HG03457 (cell line): ENCODE measurements at regions not wholly inside any gene's neighbourhood (a gene's known extent, or its start where the extent isn't known, plus 50 kb on each side); places are given as distances from the start of the nearest gene placed in this dataset.
"Not testable (repeated sequence)": the region's sequence is repeated elsewhere in the genome, so short reads cannot be mapped to it uniquely, and the experiment has no call there.

Source experiments
- ATAC-seq: cut with Tn5 transposase; IDR thresholded peaks from one replicate; pipeline ENCODE4 v1.9.1; 2021; ENCODE audit warnings: moderate number of reproducible peaks; ENCODE audit not compliant: unreplicated experiment

DNA sequence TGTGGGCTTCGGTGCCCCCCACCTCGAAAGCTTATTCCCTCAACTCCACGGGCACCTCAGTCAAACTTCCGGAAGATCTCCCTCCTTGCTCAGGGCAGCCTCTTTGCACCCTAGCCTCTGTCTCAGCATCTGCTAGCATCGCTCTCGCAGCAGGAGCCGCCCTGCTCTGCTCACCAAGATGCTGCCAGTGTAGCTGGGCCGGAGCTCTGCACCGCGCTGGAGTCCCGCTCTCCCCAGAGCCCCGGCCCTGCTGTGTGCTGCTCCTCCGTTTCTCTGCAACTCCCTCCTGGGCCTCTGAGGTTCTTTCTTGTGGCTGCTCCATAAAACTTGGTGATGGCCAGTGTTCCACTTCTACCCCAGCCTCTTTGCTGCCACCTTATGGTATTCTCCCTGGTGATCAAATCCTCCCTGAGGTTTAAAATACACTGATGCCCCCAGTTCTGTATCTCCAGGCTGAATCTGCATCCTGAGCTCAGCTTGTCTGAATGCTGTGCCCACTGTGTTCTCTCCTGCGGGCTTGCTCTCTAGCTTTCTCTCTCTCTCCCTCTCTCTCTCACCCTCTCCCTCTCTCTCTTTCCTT lies 198.0 kb downstream of the UQCRFS1 start:
- ATAC-seq: no peak

- no peak for ATAC-seq
Measured at GRCh38 chr19:29013988-29014387, 199.0 kb downstream of the UQCRFS1 start.

GRCh38 chr19:29013325-29013724 lies 199.6 kb downstream of the UQCRFS1 start:
- no peak for ATAC-seq

GRCh38 chr19:29012457-29012856 lies 200.5 kb downstream of the UQCRFS1 start:
- no peak for ATAC-seq

DNA sequence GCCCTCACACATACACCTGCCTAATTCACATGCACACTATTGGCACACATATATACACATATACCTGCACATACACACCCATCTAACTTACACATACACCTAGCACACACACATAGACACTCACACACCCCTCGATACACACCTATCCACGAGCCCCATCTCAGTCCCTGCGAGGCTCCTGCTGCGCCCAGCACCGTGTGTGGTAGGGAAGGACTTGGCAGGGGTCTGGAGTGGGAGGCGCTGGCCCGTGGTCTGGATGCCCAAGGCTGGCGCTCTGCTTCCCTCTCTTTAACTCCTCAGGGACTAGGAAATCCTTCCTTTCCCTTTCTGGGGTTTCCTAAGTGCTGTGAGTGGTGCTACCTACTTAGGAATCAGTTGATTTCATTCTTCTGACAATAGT lies 202.7 kb downstream of the UQCRFS1 start:
- no peak for ATAC-seq

DNA sequence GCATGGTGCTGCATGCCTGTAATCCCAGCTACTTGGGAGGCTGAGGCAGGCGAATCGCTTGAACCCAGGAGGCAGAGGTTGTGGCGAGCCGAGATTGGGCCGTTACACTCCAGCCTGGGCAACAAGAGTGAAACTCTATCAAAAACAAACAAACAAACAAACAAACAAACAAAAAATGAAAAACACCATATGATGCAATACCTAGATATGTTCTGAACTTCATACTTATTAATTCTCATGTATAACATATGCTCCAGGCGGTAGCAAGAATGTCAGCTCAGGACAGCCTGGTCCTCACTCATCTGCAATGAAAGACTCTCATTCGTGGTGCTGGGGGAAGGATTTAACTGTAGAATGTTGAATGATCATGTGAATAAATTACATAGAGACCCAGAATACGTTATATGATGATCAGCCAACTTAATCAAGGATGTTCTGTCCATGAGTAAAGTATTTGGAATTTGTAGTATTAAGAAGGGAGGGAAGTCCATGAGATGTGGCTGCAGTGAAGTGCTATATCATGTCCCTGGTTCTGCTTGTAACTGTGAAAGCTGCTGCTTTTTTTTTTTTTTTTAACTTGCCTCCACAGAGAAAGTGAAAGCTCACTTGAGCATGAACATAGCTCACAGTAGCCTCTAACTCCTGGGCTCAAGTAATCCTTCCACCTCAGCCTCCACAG lies 206.8 kb downstream of the UQCRFS1 start:
- no peak for ATAC-seq

DNA sequence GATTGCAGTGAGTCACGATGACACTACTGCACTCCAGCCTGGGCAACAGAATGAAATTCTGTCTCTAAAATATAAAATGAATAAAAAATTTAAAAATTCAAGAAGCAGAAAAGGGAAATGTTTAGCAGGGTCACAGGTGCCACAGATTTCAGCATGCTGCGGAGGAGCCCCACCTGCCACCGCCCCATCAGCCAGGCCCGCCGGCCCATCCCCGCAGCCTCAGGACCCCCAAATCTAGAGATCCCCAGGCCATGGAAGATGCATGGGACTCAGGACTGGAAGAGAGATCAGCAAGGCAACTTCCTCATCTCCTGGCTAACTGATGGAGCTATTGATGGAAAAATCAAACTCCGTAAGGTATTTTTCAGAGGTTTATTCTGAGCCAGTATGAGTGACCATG lies 208.2 kb downstream of the UQCRFS1 start:
- no peak for ATAC-seq

DNA sequence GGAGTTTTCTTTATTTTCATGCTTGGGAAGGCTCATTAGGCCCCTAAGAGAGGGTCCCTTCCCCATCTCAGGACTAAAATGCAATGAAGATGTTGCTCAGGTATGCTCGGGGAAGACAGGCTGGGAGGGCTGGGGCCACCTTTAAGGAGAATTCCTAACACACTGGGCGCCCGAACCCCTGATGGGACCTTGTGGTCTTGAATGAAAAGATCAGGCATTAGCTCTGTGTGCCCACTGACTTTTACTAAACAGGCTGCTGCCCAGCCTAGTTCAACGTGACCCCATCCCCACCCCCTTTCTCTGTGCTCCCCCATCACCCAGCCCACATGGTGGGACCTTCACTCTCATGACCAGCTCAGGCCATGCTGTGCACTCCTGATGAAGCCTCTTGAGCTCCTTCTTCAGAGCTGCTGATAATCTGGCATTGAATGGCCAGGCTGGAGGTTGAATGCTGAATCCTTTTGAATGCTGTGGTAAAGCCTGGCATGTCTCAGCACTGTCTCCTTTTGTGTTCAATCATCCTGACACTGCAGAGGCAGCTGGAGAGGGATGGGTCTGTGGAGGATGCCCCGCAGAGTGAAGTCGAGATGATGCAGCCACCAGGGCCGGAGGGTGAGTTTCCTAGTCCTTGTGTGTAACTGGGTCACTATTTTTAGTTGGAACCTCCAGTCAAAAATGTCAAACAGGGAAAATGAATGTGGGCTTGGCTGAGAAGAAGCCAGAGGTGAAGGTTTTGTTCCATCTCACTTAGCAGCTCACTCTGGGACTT lies 209.1 kb downstream of the UQCRFS1 start:
- ATAC-seq: no peak

DNA sequence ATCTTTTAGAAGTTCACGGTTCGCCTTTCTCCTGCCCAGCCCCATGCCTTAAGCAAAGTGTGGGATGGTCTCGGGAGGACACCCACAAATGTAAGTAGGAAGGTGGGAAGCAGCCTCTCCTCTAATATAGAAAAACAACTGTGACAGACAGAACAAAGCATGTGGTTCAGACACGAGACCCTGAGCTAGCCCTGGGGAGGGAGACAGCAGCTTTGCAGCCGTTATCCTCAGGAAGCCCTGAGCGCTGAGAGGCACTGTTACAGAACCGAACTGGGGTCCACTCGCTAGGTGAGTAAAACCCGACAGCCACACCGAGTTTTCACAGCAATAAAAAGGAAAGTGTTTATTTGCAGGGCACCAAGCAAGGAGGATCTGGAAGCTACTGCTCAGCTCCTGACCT lies 210.6 kb downstream of the UQCRFS1 start:
- ATAC-seq: no peak

DNA sequence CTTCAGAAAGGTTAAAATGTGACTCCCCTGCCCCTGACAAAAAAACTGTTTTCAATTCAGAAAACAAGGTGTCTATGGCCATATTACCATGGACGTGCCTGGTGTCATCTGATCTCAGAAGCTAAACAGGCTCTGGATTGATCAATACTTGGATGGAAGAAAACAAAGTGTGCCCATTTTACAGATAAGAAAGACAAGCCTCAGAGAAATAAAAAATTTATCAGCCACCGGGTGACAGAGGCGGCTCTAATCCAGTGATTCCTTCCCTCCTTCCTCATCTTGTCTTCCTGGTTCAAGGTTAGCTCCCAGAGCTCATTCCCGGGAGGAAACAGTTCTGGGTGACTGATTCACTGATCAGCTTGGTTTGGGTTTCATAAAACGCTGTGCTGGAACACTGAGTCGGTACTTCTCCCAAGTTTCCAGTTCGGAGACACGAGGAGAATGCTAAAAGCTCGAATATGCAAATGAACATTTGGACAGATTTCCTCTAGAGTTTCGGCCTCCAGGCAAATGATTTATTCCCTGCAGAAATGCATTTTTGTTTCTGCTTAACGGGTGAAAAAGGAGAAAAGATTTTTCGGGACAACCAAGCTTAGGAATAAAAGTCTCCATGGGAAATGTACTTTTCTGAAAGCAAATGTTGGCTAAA lies 211.2 kb downstream of the UQCRFS1 start:
- ATAC-seq: no peak

GRCh38 chr19:29001141-29001581 lies 211.8 kb downstream of the UQCRFS1 start:
- ATAC-seq: no peak

DNA sequence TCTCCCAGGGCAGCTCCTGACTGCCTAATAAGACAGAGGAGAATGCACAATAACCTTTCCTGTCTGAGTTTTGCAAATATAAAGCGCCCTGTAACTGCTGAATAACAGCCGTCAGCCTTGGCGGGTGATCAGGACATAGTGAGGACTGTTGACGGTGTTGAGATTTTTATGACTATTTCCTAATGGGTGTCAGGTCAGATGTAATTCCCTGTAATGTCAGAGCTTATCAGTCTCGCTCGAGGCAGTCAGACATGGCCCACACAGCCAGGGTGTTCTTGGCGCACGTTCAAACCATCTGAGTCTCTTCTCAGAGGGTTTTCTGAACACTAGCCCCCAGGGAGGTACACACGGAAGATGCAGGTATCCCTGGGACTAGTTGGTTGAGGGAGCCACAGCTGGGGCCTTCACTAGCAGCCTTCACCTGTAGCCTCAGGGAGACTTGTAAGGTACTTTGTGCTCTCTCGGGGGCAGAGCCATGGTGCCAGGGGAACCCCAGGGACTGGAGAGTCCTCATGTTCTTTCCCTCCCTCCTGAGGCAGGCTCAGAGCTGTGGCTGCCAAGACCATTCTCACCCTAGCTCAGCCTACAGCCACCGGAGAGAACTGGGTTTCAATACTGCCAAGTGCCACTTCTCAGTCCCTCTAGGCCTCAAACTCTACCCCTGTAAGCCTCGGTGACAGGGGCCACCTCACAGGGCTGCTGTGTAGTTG lies 213.1 kb downstream of the UQCRFS1 start:
- no peak for ATAC-seq

DNA sequence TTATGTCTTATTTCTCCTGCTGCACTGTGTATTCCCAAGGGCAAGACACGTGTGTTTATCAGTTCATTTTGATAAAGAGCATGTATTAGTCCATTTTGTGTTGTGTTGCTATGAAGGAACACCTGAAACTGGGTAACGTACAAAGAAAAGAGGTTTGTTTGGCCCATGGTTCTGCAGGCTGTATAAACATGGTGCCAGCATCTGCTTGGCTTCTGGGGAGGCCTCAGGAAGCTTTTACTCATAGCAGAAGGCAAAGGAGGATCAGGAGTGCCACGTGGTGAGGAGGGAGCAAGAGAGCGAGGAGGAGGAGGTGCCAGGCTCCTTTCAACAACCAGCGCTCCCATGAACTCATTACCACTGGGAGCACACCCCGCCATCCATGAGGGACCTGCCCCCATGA lies 214.0 kb downstream of the UQCRFS1 start:
- no peak for ATAC-seq

GRCh38 chr19:28997866-28998265 lies 215.1 kb downstream of the UQCRFS1 start:
- ATAC-seq: not testable (repeated sequence)

DNA sequence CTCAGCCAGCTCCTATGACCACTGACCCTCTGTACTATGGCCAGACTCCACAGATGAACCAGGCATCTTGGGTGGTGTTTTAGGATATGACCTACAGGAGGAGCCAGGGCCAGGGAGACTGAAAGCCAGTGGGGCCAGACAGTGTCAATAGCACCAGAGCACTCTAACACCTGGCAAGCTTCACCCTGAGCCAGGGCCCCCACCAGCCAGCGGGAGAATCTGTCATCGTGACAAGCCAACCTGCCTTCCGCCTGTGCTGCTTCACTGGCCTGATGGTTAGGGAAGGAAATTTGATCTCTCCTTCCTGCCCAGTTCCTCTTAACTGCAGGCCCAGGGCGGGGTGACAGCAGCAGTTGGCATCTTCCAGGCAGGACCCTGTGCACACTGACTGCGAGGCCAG lies 222.4 kb downstream of the UQCRFS1 start:
- no peak for ATAC-seq

DNA sequence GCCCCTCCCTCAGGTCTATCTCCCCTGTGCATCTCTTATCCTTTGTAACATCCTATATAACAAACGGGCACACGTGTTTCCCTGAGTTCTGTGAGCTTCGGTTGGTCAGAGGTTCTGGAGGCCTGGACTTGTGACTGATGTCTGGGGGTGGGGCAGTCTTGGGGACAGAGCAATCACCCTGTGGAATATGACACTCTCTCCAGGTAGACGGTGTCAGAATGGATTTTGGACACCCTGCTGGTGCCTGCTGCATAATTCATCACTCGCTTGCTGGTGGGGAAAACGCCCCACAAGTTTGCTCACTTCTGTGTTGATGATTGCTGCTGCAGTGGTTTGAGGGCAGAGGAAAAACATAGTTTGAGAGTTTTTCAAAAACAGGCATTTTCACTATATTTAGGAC lies 223.2 kb downstream of the UQCRFS1 start:
- no peak for ATAC-seq

DNA sequence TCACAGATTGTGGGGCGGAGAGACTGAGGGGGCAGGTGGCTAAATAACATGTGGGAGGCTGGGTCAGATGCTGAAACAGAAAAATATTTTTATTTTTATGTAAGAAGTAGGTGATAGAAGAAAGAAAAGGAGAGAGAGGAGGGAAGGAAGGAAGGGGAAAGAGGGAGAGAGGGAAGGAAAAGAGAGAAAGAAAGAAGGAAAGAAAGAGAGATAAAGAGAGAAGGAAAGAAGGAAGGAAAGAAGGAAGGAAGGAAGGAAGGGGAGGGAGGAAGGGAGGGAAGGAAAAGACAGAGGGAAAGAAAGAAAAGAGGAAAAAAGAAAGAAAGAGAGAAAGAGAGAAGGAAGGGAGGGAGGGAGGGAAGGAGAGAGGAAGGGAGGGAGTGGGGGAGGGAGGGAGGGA lies 224.9 kb downstream of the UQCRFS1 start:
- no peak for ATAC-seq

GRCh38 chr19:28987177-28987576 lies 225.8 kb downstream of the UQCRFS1 start:
- ATAC-seq: no peak

DNA sequence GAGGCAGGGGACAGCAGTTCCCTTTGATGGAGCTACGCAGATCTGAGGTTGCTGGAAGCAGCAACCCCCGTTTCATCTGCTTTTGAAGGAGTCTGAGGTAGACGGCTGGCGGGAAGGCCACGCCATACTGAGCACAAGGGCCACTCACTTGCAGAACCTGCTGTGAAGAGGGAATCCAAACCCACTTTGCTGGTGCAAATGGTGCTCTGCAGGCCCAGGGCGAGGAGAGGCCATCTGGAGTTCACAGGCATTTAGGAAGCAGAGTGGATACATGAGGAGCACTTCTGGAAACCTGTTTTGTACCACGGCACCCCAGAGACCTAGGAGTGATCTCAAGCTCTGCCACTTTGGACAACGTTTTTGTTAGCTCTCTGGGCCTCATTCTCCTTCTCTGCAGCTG lies 227.8 kb downstream of the UQCRFS1 start:
- ATAC-seq: no peak

DNA sequence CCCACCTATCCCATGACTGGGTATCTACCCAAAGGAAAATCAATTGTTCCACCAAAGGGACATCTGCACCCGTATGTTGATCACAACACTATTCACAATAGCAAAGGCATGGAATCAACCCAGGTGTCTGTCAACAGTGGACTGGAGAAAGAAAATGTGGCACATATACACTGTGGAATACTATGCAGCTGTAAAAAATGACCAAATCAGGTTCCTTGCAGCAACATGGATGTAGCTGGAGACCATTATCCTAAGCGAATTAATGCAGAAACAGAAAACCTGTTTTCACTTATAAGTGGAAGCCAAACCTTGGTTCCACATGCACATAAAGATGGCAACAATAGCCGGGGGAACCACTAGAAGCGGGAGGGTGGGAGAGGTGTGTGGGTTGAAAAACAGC lies 228.6 kb downstream of the UQCRFS1 start:
- no peak for ATAC-seq

DNA sequence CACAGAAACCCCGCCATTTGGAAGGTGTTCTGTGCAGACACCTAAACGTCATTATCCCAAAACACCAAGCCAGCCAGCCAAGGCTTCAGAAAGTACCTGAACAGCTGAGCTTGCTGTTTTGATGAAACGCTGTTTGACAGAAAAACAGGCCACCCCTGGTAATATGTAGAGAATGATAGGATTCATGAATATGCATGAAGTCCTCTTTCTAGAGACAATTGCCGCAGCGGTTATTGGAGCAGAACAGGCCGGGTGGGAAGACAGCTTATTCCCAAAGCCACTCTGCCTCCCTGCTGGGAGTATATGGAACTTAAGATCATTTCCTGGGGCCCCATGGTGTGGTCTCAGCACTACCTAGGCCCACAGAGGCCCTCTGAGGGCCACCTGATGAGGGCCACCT lies 229.5 kb downstream of the UQCRFS1 start:
- no peak for ATAC-seq
